K562 (cell line): ENCODE measurements at regions not wholly inside any gene's neighbourhood (a gene's known extent, or its start where the extent isn't known, plus 50 kb on each side); places are given as distances from the start of the nearest gene placed in this dataset.

ENCODE experiments used
- GABPA ChIP-seq: fragments of 200-800 bp; sonication (Bioruptor generic); conservative IDR thresholded peaks from 2 replicates; pipeline ENCODE4 v1.6.1; 2016; ENCODE audit warnings: low read depth, missing genetic modification characterization, missing compliant biosample characterization
- KDM4B ChIP-seq, 2 experiments: fragments of 450-650 bp in 1 of 2; sonication (generic) in 1 of 2; IDR thresholded peaks; 2 replicates each; pipeline ENCODE4 v1.6.1; 2016 to 2017; ENCODE audit warnings: borderline replicate concordance in 2 of 2, antibody characterized with exemption in 1 of 2, low read depth in 1 of 2, mild to moderate bottlenecking in 1 of 2
- LCOR ChIP-seq: sonication (generic); formaldehyde crosslinking; IDR thresholded peaks from 2 replicates; pipeline ENCODE4 v1.8.0; 2022; ENCODE audit warnings: mild to moderate bottlenecking, missing genetic modification reagents
- SMARCB1 ChIP-seq: IDR thresholded peaks from 2 replicates; pipeline ENCODE4 v1.6.1; 2011; ENCODE audit warnings: improper control_type of control experiment, low read depth; ENCODE audit not compliant: insufficient read length
- YY1 ChIP-seq, 3 experiments: IDR thresholded peaks; 2 replicates each; pipeline ENCODE4 v1.6.1; 2011; ENCODE audit warnings: low read length in 2 of 3, mild to moderate bottlenecking in 2 of 3, moderate library complexity in 2 of 3, borderline replicate concordance in 1 of 3, control low read depth in 1 of 3, low read depth in 1 of 3; ENCODE audit not compliant: insufficient read depth in 3 of 3, insufficient replicate concordance in 2 of 3, control insufficient read depth in 1 of 3, insufficient read length in 1 of 3; ENCODE audit errors: extremely low read depth in 1 of 3
- ZNF699 ChIP-seq: fragments of 250-450 bp; sonication (Bioruptor Pico); IDR thresholded peaks from 2 replicates; pipeline ENCODE4 v1.8.0; 2021; ENCODE audit warnings: mild to moderate bottlenecking, moderate library complexity; ENCODE audit not compliant: insufficient replicate concordance
- TF ChIP-seq, protein P1 (sequence below), 3 experiments: IDR thresholded peaks in 2 of 3; conservative IDR thresholded peaks in 1 of 3; 2 replicates each; pipeline ENCODE4 v1.5.1; 2011 to 2012; ENCODE audit warnings: low read length in 3 of 3, mild to moderate bottlenecking in 3 of 3, control low read depth in 2 of 3, improper control_type of control experiment in 1 of 3, inconsistent platforms in 1 of 3, low read depth in 1 of 3, mixed read lengths in 1 of 3, moderate library complexity in 1 of 3; ENCODE audit not compliant: insufficient read depth in 2 of 3

DNA sequence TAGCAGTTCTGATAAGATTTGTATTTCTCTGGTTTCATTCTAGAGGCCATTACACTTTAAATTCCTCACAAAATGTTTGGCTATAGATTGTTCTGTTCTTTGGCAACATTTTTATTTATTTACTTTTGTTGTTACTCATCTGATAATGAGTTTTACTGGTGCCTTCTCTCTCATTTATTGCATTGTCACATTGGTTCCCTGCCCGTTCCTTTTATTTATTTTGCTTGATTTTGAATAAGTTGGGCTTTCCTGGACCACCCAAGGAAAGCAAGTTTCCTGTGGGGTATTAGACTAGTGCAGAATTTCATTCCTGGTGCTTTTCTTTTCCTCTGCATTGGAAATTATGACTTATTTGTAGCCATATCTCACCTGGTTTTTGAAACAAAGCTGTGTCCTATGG, 232.0 kb downstream of the SOCS6 start:
- no peak for TF ChIP-seq KDM4B (IDR thresholded peaks at IDR 0.05; ENCODE audit: borderline replicate concordance in 2 of 2, low read depth in 1 of 2)
- TF ChIP-seq GABPA: no peak
- no peak for TF ChIP-seq YY1 (IDR thresholded peaks at IDR 0.05; ENCODE audit: borderline replicate concordance in 1 of 3, control insufficient read depth in 1 of 3, extremely low read depth in 1 of 3, insufficient read depth in 3 of 3, insufficient read length in 1 of 3, insufficient replicate concordance in 2 of 3, low read depth in 1 of 3, low read length in 2 of 3)
- no peak for TF ChIP-seq ZNF699 (CRISPR knock-in tag)
- TF ChIP-seq, protein P1, sequence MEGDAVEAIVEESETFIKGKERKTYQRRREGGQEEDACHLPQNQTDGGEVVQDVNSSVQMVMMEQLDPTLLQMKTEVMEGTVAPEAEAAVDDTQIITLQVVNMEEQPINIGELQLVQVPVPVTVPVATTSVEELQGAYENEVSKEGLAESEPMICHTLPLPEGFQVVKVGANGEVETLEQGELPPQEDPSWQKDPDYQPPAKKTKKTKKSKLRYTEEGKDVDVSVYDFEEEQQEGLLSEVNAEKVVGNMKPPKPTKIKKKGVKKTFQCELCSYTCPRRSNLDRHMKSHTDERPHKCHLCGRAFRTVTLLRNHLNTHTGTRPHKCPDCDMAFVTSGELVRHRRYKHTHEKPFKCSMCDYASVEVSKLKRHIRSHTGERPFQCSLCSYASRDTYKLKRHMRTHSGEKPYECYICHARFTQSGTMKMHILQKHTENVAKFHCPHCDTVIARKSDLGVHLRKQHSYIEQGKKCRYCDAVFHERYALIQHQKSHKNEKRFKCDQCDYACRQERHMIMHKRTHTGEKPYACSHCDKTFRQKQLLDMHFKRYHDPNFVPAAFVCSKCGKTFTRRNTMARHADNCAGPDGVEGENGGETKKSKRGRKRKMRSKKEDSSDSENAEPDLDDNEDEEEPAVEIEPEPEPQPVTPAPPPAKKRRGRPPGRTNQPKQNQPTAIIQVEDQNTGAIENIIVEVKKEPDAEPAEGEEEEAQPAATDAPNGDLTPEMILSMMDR (IDR thresholded peaks at IDR 0.05 in 2 of 3, conservative IDR thresholded peaks at IDR 0.05 in 1 of 3; ENCODE audit: insufficient read depth in 2 of 3, low read depth in 1 of 3, low read length in 3 of 3): no peak
- no peak for TF ChIP-seq LCOR
- TF ChIP-seq SMARCB1: no peak
